ENCODE measurements at regions not wholly inside any gene's neighbourhood (a gene's known extent, or its start where the extent isn't known, plus 50 kb on each side); places are given as distances from the start of the nearest gene placed in this dataset.
"Not testable (repeated sequence)": the region's sequence is repeated elsewhere in the genome, so short reads cannot be mapped to it uniquely, and the experiment has no call there.

DNA sequence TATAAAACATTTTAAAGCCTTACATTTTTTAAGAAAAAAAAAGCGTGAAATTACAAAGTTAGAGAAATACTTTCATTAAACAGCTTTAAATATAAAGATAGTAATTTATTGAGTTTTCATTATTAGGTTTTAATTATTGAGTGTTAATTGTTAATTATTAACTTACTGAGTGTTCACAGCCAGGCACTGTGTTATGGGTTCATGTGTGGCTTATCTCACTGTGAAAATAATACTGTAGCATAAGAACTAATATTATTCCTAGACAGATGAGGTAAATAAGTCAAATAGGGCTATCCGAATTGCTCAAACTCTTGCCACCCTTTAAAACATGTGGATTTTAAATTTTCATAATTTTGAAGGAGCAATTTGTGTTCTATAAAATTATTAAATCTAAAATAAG, 956.1 kb upstream of the PCDH20 start:
- no peak overlapping the region for H3K4me3 ChIP-seq (ENCODE audit: low read length)
- TF ChIP-seq, protein P1, sequence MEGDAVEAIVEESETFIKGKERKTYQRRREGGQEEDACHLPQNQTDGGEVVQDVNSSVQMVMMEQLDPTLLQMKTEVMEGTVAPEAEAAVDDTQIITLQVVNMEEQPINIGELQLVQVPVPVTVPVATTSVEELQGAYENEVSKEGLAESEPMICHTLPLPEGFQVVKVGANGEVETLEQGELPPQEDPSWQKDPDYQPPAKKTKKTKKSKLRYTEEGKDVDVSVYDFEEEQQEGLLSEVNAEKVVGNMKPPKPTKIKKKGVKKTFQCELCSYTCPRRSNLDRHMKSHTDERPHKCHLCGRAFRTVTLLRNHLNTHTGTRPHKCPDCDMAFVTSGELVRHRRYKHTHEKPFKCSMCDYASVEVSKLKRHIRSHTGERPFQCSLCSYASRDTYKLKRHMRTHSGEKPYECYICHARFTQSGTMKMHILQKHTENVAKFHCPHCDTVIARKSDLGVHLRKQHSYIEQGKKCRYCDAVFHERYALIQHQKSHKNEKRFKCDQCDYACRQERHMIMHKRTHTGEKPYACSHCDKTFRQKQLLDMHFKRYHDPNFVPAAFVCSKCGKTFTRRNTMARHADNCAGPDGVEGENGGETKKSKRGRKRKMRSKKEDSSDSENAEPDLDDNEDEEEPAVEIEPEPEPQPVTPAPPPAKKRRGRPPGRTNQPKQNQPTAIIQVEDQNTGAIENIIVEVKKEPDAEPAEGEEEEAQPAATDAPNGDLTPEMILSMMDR (IDR thresholded peaks at IDR 0.05; ENCODE audit: insufficient read depth, low read depth, low read length, missing control alignments): no peak
- no peak for DNase-seq (ENCODE audit: low read depth)

GRCh38 chr13:62367971-62368370, 952.3 kb upstream of the PCDH20 start:
- not testable (repeated sequence) for DNase-seq (ENCODE audit: low read depth); H3K4me3 ChIP-seq (ENCODE audit: low read length)

DNA sequence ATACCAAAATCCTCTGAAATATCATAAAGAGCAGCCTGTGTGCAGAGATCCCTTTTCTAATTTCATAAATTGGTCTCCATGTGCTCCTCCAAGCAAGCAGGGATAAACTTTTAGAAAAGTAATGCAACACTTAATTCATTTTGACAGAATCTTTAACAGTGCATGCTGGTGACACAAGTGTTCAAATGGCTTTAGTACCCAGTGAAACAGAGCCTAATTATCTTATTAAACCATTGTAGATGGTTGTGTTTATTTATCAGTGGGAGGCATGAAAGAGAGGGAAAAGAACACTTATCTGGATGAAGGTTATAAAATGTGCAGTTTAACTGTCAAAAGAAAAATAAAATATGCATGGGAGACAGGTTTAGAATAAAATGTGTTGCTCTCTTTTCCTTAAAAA, 945.0 kb upstream of the PCDH20 start:
- DNase-seq (ENCODE audit: low read depth): no peak
- TF ChIP-seq, protein P1 (IDR thresholded peaks at IDR 0.05; ENCODE audit: insufficient read depth, low read depth, low read length, missing control alignments): no peak
- no peak overlapping the region for H3K4me3 ChIP-seq (ENCODE audit: low read length)

DNA sequence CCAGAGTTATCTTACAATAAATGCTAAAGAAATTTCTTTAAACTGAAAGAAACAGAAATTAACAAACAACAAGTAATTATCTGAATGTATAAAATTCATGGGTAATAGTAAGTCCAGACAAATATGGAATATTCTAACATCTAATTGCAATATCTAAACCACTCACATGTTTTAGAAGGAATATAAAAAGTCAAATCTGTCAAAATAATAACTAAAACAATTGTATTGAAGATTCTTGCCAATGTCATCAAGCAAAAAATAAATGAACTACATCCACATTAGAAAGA, 942.9 kb upstream of the PCDH20 start:
- DNase-seq (ENCODE audit: low read depth): no peak
- TF ChIP-seq, protein P1 (IDR thresholded peaks at IDR 0.05; ENCODE audit: insufficient read depth, low read depth, low read length, missing control alignments): no peak
- H3K4me3 ChIP-seq (ENCODE audit: low read length): no peak overlapping the region

GRCh38 chr13:62357887-62358645, 942.4 kb upstream of the PCDH20 start:
- DNase-seq (ENCODE audit: low read depth): peak; percentile 67
- TF ChIP-seq, protein P1 (IDR thresholded peaks at IDR 0.05; ENCODE audit: insufficient read depth, low read depth, low read length, missing control alignments): peak; percentile 71
- no peak overlapping the region for H3K4me3 ChIP-seq (ENCODE audit: low read length)

- no peak overlapping the region for H3K4me3 ChIP-seq (ENCODE audit: low read length)
- DNase-seq (ENCODE audit: low read depth): no peak
- TF ChIP-seq, protein P1 (IDR thresholded peaks at IDR 0.05; ENCODE audit: insufficient read depth, low read depth, low read length, missing control alignments): no peak
These were observed 941.3 kb upstream of the PCDH20 start for GRCh38 chr13:62356977-62357376.

GRCh38 chr13:62337109-62337880, 921.6 kb upstream of the PCDH20 start:
- no peak overlapping the region for H3K4me3 ChIP-seq (ENCODE audit: low read length)
- TF ChIP-seq, protein P1 (IDR thresholded peaks at IDR 0.05; ENCODE audit: insufficient read depth, low read depth, low read length, missing control alignments): no peak
- no peak for DNase-seq (ENCODE audit: low read depth)

Measured in epithelial cell of esophagus (primary cell).